ENCODE measurements at regions not wholly inside any gene's neighbourhood (a gene's known extent, or its start where the extent isn't known, plus 50 kb on each side); places are given as distances from the start of the nearest gene placed in this dataset.

DNA sequence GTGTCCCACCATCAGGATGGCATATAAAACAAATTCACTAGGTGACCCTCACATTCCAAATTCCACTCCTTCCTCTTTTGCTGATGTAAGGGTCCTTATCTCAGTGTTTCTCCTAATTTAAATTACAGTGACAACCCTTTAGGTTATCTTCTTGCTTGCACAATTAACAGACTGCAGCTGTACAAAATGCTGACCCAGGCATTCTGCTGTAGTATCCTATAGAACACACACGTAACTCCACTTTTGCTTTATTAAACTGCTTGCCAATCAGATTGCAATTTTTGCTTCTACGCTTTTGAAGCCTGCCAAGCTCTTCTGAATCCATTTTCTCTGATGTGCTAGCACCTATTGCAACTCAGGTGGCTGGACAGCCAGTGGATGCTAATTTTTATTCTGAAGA lies 950.3 kb downstream of the TFAP2A start:
- Histone ChIP-seq H3K27me3 (ENCODE audit: control insufficient read depth in 2 of 2, insufficient read depth in 2 of 2, low read length in 2 of 2) (no peaks in the 10 kb centered on the region), H3K9me3 (replicated peaks; ENCODE audit: control insufficient read depth, insufficient read depth, low read length) (no peaks in the 10 kb centered on the region), H3K36me3 (ENCODE audit: control insufficient read depth in 2 of 2, extremely low read depth in 1 of 2, insufficient read depth in 2 of 2, low read length in 2 of 2) (no peaks in the 10 kb centered on the region), H2AFZ (ENCODE audit: low read depth, low read length) (no peak overlapping the region), H3K9ac (replicated peaks; ENCODE audit: extremely low read depth, insufficient read depth, low read length) (no peak overlapping the region), H3K27ac (ENCODE audit: insufficient read depth, low read depth, low read length) (no peak overlapping the region), H4K20me1 (replicated peaks; ENCODE audit: control insufficient read depth, extremely low read depth, insufficient read depth, low read length) (no peaks in the 10 kb centered on the region), H3K9me1 (replicated peaks; ENCODE audit: control insufficient read depth, extremely low read depth, insufficient read depth, low read length) (no peaks in the 10 kb centered on the region), H3K4me3 (replicated peaks in 1 of 3; ENCODE audit: insufficient read depth in 1 of 3, low read depth in 1 of 3, low read length in 3 of 3) (no peak overlapping the region), H3K4me2 (ENCODE audit: insufficient read depth, low read length) (no peak overlapping the region), H3K4me1 (ENCODE audit: control insufficient read depth, extremely low read depth, insufficient read depth, low read length) (no peaks in the 10 kb centered on the region), H3K79me2 (ENCODE audit: control insufficient read depth, insufficient read depth, low read length) (no peaks in the 10 kb centered on the region)
- TF ChIP-seq, protein P1, sequence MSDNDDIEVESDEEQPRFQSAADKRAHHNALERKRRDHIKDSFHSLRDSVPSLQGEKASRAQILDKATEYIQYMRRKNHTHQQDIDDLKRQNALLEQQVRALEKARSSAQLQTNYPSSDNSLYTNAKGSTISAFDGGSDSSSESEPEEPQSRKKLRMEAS (IDR thresholded peaks at IDR 0.05; ENCODE audit: insufficient read depth, insufficient read length): no peak
- no peak for TF ChIP-seq POLR2A (IDR thresholded peaks at IDR 0.05; ENCODE audit: low read depth, low read length)
- no peak for TF ChIP-seq JUN (IDR thresholded peaks at IDR 0.05; ENCODE audit: borderline replicate concordance, insufficient read depth, insufficient read length, low read depth)
- TF ChIP-seq, protein P2, sequence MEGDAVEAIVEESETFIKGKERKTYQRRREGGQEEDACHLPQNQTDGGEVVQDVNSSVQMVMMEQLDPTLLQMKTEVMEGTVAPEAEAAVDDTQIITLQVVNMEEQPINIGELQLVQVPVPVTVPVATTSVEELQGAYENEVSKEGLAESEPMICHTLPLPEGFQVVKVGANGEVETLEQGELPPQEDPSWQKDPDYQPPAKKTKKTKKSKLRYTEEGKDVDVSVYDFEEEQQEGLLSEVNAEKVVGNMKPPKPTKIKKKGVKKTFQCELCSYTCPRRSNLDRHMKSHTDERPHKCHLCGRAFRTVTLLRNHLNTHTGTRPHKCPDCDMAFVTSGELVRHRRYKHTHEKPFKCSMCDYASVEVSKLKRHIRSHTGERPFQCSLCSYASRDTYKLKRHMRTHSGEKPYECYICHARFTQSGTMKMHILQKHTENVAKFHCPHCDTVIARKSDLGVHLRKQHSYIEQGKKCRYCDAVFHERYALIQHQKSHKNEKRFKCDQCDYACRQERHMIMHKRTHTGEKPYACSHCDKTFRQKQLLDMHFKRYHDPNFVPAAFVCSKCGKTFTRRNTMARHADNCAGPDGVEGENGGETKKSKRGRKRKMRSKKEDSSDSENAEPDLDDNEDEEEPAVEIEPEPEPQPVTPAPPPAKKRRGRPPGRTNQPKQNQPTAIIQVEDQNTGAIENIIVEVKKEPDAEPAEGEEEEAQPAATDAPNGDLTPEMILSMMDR (IDR thresholded peaks at IDR 0.05; ENCODE audit: extremely low read depth in 1 of 2, insufficient read depth in 1 of 2, low read depth in 1 of 2, low read length in 2 of 2): no peak
- TF ChIP-seq GATA2 (IDR thresholded peaks at IDR 0.05; ENCODE audit: insufficient read depth, insufficient read length, low read depth, low read length): no peak
- no peak for TF ChIP-seq EZH2 (IDR thresholded peaks at IDR 0.05; ENCODE audit: borderline replicate concordance, low read depth, low read length, severe bottlenecking)
- no peak for TF ChIP-seq FOS (IDR thresholded peaks at IDR 0.05; ENCODE audit: borderline replicate concordance, insufficient read depth, low read length)
- TF ChIP-seq POLR2AphosphoS5 (IDR thresholded peaks at IDR 0.05; ENCODE audit: insufficient read depth, low read depth, low read length): no peak
- no peak for TF ChIP-seq MYC (IDR thresholded peaks at IDR 0.05; ENCODE audit: low read depth, low read length)
- CTCF ChIA-PET: interaction anchor here (1.4 kb wide), 1 partner anchor 83 kb away, joined by 3 read pairs; no protein-coding TSS in a partner anchor
- intact Hi-C loops (cut with micrococcal nuclease) (no loop called here), dilution Hi-C loops (cut with MboI; ENCODE audit: extremely low pct_ligation_motif_present, low sequenced_read_pairs) (no loop called here)
- BruUV-seq (replicated peaks): no TSS peak
- POLR2A ChIA-PET: no interaction called here
- DNase-seq (ENCODE audit: low read depth, low spot score): no peak
- no peak for FAIRE-seq
